ENCODE measurements at regions not wholly inside any gene's neighbourhood (a gene's known extent, or its start where the extent isn't known, plus 50 kb on each side); places are given as distances from the start of the nearest gene placed in this dataset.

- no peak overlapping the region for H3K9ac ChIP-seq (replicated peaks; ENCODE audit: extremely low read depth, insufficient read depth, low read length)
- no peak overlapping the region for H3K4me2 ChIP-seq (ENCODE audit: insufficient read depth, low read length)
- dilution Hi-C loops (cut with MboI; ENCODE audit: extremely low pct_ligation_motif_present, low sequenced_read_pairs) (no loop called here), intact Hi-C loops (cut with micrococcal nuclease) (no loop called here)
- CTCF ChIA-PET, result no interaction called here
- POLR2A ChIA-PET, result no interaction called here
- no peaks in the 10 kb centered on the region for H3K36me3 ChIP-seq (ENCODE audit: control insufficient read depth in 2 of 2, extremely low read depth in 1 of 2, insufficient read depth in 2 of 2, low read length in 2 of 2)
- DNase-seq (ENCODE audit: low read depth, low spot score), result no peak
- H3K4me3 ChIP-seq (replicated peaks in 1 of 3; ENCODE audit: insufficient read depth in 1 of 3, low read depth in 1 of 3, low read length in 3 of 3), result no peak overlapping the region
- no peaks in the 10 kb centered on the region for H3K27me3 ChIP-seq (ENCODE audit: control insufficient read depth in 2 of 2, insufficient read depth in 2 of 2, low read length in 2 of 2)
- no TSS peak for BruUV-seq (replicated peaks)
- no peaks in the 10 kb centered on the region for H3K9me1 ChIP-seq (replicated peaks; ENCODE audit: control insufficient read depth, extremely low read depth, insufficient read depth, low read length)
- no peak for FAIRE-seq
- no peaks in the 10 kb centered on the region for H3K9me3 ChIP-seq (replicated peaks; ENCODE audit: control insufficient read depth, insufficient read depth, low read length)
- H2AFZ ChIP-seq (ENCODE audit: low read depth, low read length), result no peak overlapping the region
- H4K20me1 ChIP-seq (replicated peaks; ENCODE audit: control insufficient read depth, extremely low read depth, insufficient read depth, low read length), result no peaks in the 10 kb centered on the region
- H3K27ac ChIP-seq (ENCODE audit: insufficient read depth, low read depth, low read length), result no peak overlapping the region
- H3K4me1 ChIP-seq (ENCODE audit: control insufficient read depth, extremely low read depth, insufficient read depth, low read length), result no peaks in the 10 kb centered on the region
- H3K79me2 ChIP-seq (ENCODE audit: control insufficient read depth, insufficient read depth, low read length), result no peaks in the 10 kb centered on the region
- no peak for TF ChIP-seq POLR2A (IDR thresholded peaks at IDR 0.05; ENCODE audit: low read depth, low read length)
- TF ChIP-seq MYC (IDR thresholded peaks at IDR 0.05; ENCODE audit: low read depth, low read length), result no peak
- TF ChIP-seq CTCF (IDR thresholded peaks at IDR 0.05; ENCODE audit: extremely low read depth in 1 of 2, insufficient read depth in 1 of 2, low read depth in 1 of 2, low read length in 2 of 2), result no peak
- no peak for TF ChIP-seq MAX (IDR thresholded peaks at IDR 0.05; ENCODE audit: insufficient read depth, insufficient read length)
- TF ChIP-seq GATA2 (IDR thresholded peaks at IDR 0.05; ENCODE audit: insufficient read depth, insufficient read length, low read depth, low read length), result no peak
- no peak for TF ChIP-seq POLR2AphosphoS5 (IDR thresholded peaks at IDR 0.05; ENCODE audit: insufficient read depth, low read depth, low read length)
- no peak for TF ChIP-seq FOS (IDR thresholded peaks at IDR 0.05; ENCODE audit: borderline replicate concordance, insufficient read depth, low read length)
- TF ChIP-seq EZH2 (IDR thresholded peaks at IDR 0.05; ENCODE audit: borderline replicate concordance, low read depth, low read length, severe bottlenecking), result no peak
- no peak for TF ChIP-seq JUN (IDR thresholded peaks at IDR 0.05; ENCODE audit: borderline replicate concordance, insufficient read depth, insufficient read length, low read depth)
Measured at GRCh38 chr4:24070117-24070516, 180.3 kb upstream of the PPARGC1A start.

Measured in endothelial cell of umbilical vein (primary cell).